ENCODE measurements at regions not wholly inside any gene's neighbourhood (a gene's known extent, or its start where the extent isn't known, plus 50 kb on each side); places are given as distances from the start of the nearest gene placed in this dataset.

DNA sequence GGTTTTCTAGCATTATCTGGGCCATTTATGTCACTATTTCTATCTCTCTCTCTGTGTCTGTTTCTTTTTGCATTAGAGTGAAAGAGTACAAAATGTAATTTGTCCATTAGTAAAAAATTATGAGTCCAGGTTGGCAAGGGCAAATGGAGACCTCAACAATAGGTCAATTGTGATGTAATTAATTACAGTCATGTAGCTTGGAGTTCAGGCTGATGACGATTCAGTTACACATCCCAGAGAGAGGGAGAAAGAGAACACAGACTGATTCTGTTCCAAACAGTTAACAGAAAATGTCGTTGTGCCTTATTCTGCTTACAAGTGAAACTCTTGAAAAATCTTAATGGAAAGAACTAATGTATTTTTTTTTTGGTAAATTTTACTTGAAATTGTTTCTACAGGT lies 83.3 kb downstream of the ATXN7L3B start:
- no peak for TF ChIP-seq ESRRG (CRISPR knock-in tag; IDR thresholded peaks at IDR 0.05)
- no peak for ATAC-seq

DNA sequence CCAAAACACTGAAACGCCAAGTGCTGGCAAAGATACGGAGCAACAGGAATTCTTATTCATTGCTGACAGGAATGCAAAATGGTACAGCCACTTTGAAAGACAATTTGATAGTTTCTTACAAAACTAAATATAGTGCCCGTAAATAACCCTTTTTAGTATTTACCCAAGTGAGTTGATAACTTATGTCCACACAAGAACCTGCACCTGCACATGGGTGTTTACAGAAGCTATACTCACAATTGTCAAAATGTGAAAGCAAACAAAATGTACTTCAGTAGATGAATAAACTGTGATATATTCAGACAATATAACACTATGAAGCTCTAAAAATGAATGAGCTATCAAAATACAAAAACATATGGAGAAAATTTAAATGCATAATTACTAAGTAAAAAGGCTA lies 86.6 kb downstream of the ATXN7L3B start:
- TF ChIP-seq ZNF70 (CRISPR knock-in tag; IDR thresholded peaks at IDR 0.05) (no peak), ISL1 (CRISPR knock-in tag; IDR thresholded peaks at IDR 0.05) (no peak), CSDC2 (CRISPR knock-in tag; IDR thresholded peaks at IDR 0.05) (no peak), ARNTL (CRISPR knock-in tag; IDR thresholded peaks at IDR 0.05; ENCODE audit: borderline replicate concordance, low read depth) (no peak), ZNF8 (CRISPR knock-in tag; IDR thresholded peaks at IDR 0.05) (no peak), GLIS3 (CRISPR knock-in tag; IDR thresholded peaks at IDR 0.05) (no peak), PPARA (CRISPR knock-in tag; IDR thresholded peaks at IDR 0.05; ENCODE audit: borderline replicate concordance) (no peak)
- TF ChIP-seq, protein P1, sequence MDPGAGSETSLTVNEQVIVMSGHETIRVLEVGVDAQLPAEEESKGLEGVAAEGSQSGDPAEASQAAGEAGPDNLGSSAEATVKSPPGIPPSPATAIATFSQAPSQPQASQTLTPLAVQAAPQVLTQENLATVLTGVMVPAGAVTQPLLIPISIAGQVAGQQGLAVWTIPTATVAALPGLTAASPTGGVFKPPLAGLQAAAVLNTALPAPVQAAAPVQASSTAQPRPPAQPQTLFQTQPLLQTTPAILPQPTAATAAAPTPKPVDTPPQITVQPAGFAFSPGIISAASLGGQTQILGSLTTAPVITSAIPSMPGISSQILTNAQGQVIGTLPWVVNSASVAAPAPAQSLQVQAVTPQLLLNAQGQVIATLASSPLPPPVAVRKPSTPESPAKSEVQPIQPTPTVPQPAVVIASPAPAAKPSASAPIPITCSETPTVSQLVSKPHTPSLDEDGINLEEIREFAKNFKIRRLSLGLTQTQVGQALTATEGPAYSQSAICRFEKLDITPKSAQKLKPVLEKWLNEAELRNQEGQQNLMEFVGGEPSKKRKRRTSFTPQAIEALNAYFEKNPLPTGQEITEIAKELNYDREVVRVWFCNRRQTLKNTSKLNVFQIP (CRISPR knock-in tag; IDR thresholded peaks at IDR 0.05; ENCODE audit: borderline replicate concordance, low read depth): no peak
- TF ChIP-seq, protein P2, sequence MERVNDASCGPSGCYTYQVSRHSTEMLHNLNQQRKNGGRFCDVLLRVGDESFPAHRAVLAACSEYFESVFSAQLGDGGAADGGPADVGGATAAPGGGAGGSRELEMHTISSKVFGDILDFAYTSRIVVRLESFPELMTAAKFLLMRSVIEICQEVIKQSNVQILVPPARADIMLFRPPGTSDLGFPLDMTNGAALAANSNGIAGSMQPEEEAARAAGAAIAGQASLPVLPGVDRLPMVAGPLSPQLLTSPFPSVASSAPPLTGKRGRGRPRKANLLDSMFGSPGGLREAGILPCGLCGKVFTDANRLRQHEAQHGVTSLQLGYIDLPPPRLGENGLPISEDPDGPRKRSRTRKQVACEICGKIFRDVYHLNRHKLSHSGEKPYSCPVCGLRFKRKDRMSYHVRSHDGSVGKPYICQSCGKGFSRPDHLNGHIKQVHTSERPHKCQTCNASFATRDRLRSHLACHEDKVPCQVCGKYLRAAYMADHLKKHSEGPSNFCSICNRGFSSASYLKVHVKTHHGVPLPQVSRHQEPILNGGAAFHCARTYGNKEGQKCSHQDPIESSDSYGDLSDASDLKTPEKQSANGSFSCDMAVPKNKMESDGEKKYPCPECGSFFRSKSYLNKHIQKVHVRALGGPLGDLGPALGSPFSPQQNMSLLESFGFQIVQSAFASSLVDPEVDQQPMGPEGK (CRISPR knock-in tag; IDR thresholded peaks at IDR 0.05; ENCODE audit: borderline replicate concordance): no peak
- ATAC-seq: no peak

DNA sequence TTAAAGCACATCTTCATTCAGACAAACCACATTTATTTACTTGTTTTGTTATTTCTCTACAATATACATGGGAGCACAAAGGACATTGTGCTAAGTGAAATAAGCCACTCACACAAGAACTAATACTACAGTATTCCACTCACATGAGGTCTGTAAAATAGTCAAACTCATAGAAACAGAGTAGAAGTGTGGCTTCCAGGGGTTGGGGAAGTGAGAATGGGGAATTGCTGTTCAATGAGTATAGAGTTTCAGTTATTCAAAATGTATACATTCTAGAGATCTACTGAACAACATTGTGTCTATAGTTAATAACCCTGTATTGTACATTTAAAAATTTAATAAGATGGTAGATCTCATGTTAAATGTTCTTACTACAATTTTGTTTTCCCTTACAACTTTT lies 88.8 kb downstream of the ATXN7L3B start:
- TF ChIP-seq ZNF8 (CRISPR knock-in tag; IDR thresholded peaks at IDR 0.05): no peak
- TF ChIP-seq, protein P2 (CRISPR knock-in tag; IDR thresholded peaks at IDR 0.05; ENCODE audit: borderline replicate concordance): no peak
- TF ChIP-seq ZFP30 (CRISPR knock-in tag; IDR thresholded peaks at IDR 0.05): no peak
- TF ChIP-seq RARB (CRISPR knock-in tag; IDR thresholded peaks at IDR 0.05): no peak
- no peak for TF ChIP-seq TOX (CRISPR knock-in tag; IDR thresholded peaks at IDR 0.05; ENCODE audit: borderline replicate concordance)
- TF ChIP-seq OSR1 (CRISPR knock-in tag; IDR thresholded peaks at IDR 0.05): no peak
- no peak for TF ChIP-seq GLIS3 (CRISPR knock-in tag; IDR thresholded peaks at IDR 0.05)
- no peak for TF ChIP-seq ISL1 (CRISPR knock-in tag; IDR thresholded peaks at IDR 0.05)
- no peak for TF ChIP-seq BACH2 (CRISPR knock-in tag; IDR thresholded peaks at IDR 0.05; ENCODE audit: borderline replicate concordance)
- TF ChIP-seq ZFP3 (CRISPR knock-in tag; IDR thresholded peaks at IDR 0.05): no peak
- TF ChIP-seq, protein P3, sequence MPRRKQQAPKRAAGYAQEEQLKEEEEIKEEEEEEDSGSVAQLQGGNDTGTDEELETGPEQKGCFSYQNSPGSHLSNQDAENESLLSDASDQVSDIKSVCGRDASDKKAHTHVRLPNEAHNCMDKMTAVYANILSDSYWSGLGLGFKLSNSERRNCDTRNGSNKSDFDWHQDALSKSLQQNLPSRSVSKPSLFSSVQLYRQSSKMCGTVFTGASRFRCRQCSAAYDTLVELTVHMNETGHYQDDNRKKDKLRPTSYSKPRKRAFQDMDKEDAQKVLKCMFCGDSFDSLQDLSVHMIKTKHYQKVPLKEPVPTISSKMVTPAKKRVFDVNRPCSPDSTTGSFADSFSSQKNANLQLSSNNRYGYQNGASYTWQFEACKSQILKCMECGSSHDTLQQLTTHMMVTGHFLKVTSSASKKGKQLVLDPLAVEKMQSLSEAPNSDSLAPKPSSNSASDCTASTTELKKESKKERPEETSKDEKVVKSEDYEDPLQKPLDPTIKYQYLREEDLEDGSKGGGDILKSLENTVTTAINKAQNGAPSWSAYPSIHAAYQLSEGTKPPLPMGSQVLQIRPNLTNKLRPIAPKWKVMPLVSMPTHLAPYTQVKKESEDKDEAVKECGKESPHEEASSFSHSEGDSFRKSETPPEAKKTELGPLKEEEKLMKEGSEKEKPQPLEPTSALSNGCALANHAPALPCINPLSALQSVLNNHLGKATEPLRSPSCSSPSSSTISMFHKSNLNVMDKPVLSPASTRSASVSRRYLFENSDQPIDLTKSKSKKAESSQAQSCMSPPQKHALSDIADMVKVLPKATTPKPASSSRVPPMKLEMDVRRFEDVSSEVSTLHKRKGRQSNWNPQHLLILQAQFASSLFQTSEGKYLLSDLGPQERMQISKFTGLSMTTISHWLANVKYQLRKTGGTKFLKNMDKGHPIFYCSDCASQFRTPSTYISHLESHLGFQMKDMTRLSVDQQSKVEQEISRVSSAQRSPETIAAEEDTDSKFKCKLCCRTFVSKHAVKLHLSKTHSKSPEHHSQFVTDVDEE (CRISPR knock-in tag; IDR thresholded peaks at IDR 0.05): no peak
- TF ChIP-seq ZNF565 (CRISPR knock-in tag; conservative IDR thresholded peaks at IDR 0.05; ENCODE audit: low read depth): no peak
- no peak for ATAC-seq

DNA sequence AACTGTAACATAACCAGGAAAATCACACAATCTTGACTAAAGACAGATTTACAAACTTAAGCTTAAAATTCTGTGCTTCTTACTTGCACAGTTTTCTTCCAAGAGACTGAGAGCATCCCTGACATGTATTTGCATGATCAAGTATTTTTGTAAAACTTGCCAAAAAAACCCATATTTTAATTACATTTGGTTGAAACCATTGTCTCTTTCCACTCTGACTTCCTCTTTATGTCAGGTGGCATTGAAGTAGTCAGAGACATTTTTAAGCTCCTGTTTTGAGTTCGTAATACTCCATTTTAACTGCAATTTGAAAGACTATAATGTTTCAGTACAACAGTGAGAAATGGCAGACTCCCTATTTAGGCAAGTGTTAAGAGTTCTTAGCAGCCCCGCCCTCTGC lies 103.6 kb downstream of the ATXN7L3B start:
- ATAC-seq: no peak
- TF ChIP-seq ZNF8 (CRISPR knock-in tag; IDR thresholded peaks at IDR 0.05) (no peak), BACH2 (CRISPR knock-in tag; IDR thresholded peaks at IDR 0.05; ENCODE audit: borderline replicate concordance) (no peak), TCF4 (CRISPR knock-in tag; IDR thresholded peaks at IDR 0.05; ENCODE audit: borderline replicate concordance) (no peak), SNAI2 (CRISPR knock-in tag; IDR thresholded peaks at IDR 0.05) (no peak), ZFP3 (CRISPR knock-in tag; IDR thresholded peaks at IDR 0.05) (no peak), ISL1 (CRISPR knock-in tag; IDR thresholded peaks at IDR 0.05) (no peak), GLIS3 (CRISPR knock-in tag; IDR thresholded peaks at IDR 0.05) (no peak), RARB (CRISPR knock-in tag; IDR thresholded peaks at IDR 0.05) (no peak)
- TF ChIP-seq, protein P4, sequence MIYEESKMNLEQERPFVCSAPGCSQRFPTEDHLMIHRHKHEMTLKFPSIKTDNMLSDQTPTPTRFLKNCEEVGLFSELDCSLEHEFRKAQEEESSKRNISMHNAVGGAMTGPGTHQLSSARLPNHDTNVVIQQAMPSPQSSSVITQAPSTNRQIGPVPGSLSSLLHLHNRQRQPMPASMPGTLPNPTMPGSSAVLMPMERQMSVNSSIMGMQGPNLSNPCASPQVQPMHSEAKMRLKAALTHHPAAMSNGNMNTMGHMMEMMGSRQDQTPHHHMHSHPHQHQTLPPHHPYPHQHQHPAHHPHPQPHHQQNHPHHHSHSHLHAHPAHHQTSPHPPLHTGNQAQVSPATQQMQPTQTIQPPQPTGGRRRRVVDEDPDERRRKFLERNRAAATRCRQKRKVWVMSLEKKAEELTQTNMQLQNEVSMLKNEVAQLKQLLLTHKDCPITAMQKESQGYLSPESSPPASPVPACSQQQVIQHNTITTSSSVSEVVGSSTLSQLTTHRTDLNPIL (CRISPR knock-in tag; IDR thresholded peaks at IDR 0.05; ENCODE audit: low read depth): no peak
- TF ChIP-seq, protein P1 (CRISPR knock-in tag; IDR thresholded peaks at IDR 0.05; ENCODE audit: borderline replicate concordance, low read depth): no peak
- TF ChIP-seq, protein P5, sequence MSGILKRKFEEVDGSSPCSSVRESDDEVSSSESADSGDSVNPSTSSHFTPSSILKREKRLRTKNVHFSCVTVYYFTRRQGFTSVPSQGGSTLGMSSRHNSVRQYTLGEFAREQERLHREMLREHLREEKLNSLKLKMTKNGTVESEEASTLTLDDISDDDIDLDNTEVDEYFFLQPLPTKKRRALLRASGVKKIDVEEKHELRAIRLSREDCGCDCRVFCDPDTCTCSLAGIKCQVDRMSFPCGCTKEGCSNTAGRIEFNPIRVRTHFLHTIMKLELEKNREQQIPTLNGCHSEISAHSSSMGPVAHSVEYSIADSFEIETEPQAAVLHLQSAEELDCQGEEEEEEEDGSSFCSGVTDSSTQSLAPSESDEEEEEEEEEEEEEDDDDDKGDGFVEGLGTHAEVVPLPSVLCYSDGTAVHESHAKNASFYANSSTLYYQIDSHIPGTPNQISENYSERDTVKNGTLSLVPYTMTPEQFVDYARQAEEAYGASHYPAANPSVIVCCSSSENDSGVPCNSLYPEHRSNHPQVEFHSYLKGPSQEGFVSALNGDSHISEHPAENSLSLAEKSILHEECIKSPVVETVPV (CRISPR knock-in tag; IDR thresholded peaks at IDR 0.05): no peak
